ENCODE measurements at regions not wholly inside any gene's neighbourhood (a gene's known extent, or its start where the extent isn't known, plus 50 kb on each side); places are given as distances from the start of the nearest gene placed in this dataset.
A peak's percentile ranks its signal among the peaks of the same experiment; 100 is the strongest.

DNA sequence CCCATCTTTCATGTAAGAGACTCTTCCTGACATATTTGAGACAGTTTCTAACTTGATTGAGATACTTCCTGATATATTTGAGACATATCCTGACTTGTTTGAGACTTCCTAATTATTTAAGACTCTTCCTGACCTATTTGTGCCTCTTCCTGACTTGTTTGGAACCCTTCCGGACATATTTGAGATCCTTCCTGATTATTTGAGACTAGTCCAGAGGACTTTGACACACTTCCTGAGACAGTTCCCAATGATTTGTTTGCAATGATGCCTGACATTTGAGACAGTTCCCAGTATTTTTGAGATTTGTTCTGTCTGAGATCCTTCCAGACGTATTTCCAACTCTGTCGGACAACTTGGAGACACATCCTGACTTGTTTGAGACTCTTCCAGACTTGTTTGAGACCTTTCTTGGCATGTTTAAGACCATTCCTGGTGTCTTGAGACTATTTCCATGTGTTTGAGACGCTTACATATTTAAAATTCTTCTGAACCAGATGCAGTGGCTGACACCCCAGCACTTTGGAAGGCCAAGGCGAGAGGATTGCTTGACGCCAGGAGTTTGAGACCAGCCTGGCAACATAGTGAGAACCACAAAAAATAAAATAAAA, 118.9 kb upstream of the USP9X start:
- intact Hi-C loops (cut with DNase I) = no loop called here
- ATAC-seq (no peak), DNase-seq (no peak)
- Histone ChIP-seq H3K27ac (peak overlapping the region; percentile 6), H3K27me3 (no peaks in the 10 kb centered on the region), H3K4me3 (no peak overlapping the region), H3K4me1 (no peaks in the 10 kb centered on the region), H3K9me3 (no peaks in the 10 kb centered on the region), H3K36me3 (no peaks in the 10 kb centered on the region)
- TF ChIP-seq, protein P1, sequence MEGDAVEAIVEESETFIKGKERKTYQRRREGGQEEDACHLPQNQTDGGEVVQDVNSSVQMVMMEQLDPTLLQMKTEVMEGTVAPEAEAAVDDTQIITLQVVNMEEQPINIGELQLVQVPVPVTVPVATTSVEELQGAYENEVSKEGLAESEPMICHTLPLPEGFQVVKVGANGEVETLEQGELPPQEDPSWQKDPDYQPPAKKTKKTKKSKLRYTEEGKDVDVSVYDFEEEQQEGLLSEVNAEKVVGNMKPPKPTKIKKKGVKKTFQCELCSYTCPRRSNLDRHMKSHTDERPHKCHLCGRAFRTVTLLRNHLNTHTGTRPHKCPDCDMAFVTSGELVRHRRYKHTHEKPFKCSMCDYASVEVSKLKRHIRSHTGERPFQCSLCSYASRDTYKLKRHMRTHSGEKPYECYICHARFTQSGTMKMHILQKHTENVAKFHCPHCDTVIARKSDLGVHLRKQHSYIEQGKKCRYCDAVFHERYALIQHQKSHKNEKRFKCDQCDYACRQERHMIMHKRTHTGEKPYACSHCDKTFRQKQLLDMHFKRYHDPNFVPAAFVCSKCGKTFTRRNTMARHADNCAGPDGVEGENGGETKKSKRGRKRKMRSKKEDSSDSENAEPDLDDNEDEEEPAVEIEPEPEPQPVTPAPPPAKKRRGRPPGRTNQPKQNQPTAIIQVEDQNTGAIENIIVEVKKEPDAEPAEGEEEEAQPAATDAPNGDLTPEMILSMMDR (IDR thresholded peaks at IDR 0.05) = no peak

DNA sequence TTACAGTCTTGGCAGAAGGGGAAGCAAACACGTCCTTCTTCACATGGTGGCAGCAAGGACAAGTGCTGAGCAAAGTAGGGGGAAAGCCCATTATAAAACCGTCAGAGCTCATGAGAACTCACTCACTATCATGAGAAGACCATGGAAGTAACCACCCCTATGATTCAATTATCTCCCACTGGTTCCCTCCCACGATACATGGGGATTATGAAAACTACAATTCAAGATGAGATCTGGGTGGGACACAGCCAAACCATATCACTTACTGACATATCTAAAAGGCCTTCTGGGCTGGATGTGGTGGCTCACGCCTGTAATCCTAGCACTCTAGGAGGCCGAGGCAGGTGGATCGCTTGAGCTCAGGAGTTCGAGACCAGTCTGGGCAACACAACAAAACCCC, 117.1 kb upstream of the USP9X start:
- Histone ChIP-seq H3K36me3 (no peaks in the 10 kb centered on the region), H3K27ac (no peak overlapping the region), H3K4me3 (no peak overlapping the region), H3K27me3 (no peaks in the 10 kb centered on the region), H3K4me1 (no peaks in the 10 kb centered on the region), H3K9me3 (no peaks in the 10 kb centered on the region)
- intact Hi-C loops (cut with DNase I) = no loop called here
- DNase-seq (no peak), ATAC-seq (no peak)
- TF ChIP-seq, protein P1 (IDR thresholded peaks at IDR 0.05) = no peak

DNA sequence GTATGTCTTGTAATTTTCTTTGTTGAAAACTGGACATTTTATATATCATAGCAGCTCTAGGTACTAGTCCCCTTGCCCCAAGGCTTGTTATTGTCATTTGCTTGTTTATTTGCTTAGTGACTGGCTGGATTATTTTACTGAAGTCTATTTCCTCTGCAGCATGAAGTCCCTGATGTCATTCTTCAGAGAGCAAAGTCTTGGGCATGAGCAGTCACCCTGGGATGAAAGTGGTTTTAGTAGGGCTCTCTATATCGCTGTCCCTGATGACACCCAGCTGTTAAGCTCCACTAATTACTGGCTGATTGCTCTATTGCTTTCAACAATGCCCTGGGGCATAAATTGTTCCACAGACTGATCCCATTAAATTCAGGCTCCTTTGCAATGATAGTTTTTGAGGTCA, 113.5 kb upstream of the USP9X start:
- DNase-seq (no peak), ATAC-seq (no peak)
- Histone ChIP-seq H3K9me3 (no peaks in the 10 kb centered on the region), H3K4me1 (no peaks in the 10 kb centered on the region), H3K27me3 (no peaks in the 10 kb centered on the region), H3K27ac (no peak overlapping the region), H3K4me3 (no peak overlapping the region), H3K36me3 (no peaks in the 10 kb centered on the region)
- TF ChIP-seq, protein P1 (IDR thresholded peaks at IDR 0.05) = no peak
- intact Hi-C loops (cut with DNase I) = no loop called here

DNA sequence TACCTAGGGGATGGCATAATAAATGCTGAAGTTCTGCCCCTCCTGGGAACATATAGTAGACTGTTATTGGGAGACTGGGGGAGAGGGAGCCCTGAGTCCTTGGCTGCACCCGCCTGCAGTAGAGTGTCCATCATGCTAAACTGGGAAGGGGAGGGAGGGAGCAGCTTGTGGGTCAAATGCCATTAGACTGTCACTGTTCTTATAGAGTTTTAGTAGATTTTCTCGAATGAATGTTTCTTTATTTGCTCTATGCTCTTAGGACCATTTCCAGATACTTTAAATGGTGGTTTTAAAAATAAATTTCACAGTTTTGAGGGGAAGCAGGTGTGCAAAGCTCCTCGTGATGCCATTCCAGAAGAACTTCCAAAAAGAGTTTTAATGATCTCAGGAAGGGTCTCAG, 111.6 kb upstream of the USP9X start:
- Histone ChIP-seq H3K36me3 (no peaks in the 10 kb centered on the region), H3K27me3 (no peaks in the 10 kb centered on the region), H3K4me3 (no peak overlapping the region), H3K27ac (no peak overlapping the region), H3K4me1 (no peaks in the 10 kb centered on the region), H3K9me3 (no peaks in the 10 kb centered on the region)
- TF ChIP-seq, protein P1 (IDR thresholded peaks at IDR 0.05) = no peak
- ATAC-seq (no peak), DNase-seq (no peak)
- intact Hi-C loops (cut with DNase I) = no loop called here

DNA sequence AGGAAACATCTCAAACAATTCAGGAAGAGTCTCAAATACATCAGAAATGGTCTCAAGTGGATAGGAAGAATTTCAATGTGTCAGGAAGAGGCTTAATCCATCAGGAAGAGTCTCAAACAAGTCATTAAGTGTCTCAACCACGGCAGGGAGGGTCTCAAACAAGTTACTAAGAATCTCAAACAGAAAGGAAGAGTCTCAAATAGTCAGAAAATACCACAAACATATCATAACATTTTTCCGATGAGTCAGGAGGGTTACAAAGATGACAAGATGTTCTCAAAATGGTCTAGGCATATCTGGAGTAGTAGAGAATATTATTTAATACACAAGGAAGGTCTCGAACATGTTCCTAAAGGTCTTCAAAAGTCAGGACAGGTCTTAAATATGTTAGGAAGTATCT, 109.3 kb upstream of the USP9X start:
- Histone ChIP-seq H3K9me3 (no peaks in the 10 kb centered on the region), H3K36me3 (no peaks in the 10 kb centered on the region), H3K27me3 (no peaks in the 10 kb centered on the region), H3K27ac (no peak overlapping the region), H3K4me3 (no peak overlapping the region), H3K4me1 (no peaks in the 10 kb centered on the region)
- ATAC-seq = no peak
- no peak for DNase-seq
- intact Hi-C loops (cut with DNase I) = no loop called here
- TF ChIP-seq, protein P1 (IDR thresholded peaks at IDR 0.05) = no peak

DNA sequence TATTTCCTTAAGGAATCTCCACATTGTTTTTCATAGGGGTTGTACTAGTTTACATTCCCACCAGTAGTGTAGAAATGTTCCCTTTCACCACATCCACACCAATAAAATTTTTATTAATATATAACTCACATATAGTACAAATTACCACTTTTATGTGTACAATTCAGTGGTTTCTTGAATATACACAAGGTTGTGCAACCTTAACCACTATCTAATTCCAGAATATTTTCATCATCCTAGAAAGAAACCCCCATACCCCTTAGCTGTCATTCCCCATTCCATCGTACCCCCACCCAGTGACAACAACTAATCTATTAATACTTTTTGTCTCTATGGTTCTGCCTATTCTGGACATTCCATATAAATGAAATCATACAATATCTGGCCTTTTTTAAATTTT, 108.3 kb upstream of the USP9X start:
- H3K4me3 ChIP-seq = no peak overlapping the region

More for the DNA sequence above, 108.3 kb upstream of the USP9X start:
- Histone ChIP-seq H3K4me1 (no peaks in the 10 kb centered on the region), H3K36me3 (no peaks in the 10 kb centered on the region), H3K27me3 (no peaks in the 10 kb centered on the region), H3K27ac (no peak overlapping the region), H3K9me3 (no peaks in the 10 kb centered on the region)
- DNase-seq = no peak
- TF ChIP-seq, protein P1 (IDR thresholded peaks at IDR 0.05) = no peak
- intact Hi-C loops (cut with DNase I) = no loop called here
- ATAC-seq = no peak

Measured in upper lobe of right lung (tissue), 1 donor.